K562 (cell line): ENCODE measurements at regions not wholly inside any gene's neighbourhood (a gene's known extent, or its start where the extent isn't known, plus 50 kb on each side); places are given as distances from the start of the nearest gene placed in this dataset.

ENCODE experiments used
- ATAC-seq: fragments of 200-7000 bp; cut with Tn5 transposase; 3 replicates; pipeline ENCODE4 v1.9.1; 2020; ENCODE audit warnings: moderate library complexity
- BruUV-seq: library from RNA; stranded (reverse); fragments of 400-500 nt; replicated peaks from 2 replicates; lab custom pipeline; 2021; lab: Mats Ljungman, UMichigan
- CTCF ChIA-PET: fragments of 300-600 bp; formaldehyde crosslinking; extraction: SDS; loops from one replicate; lab custom pipeline; 2021; ENCODE audit warnings: low intra/inter-chr PET ratio; lab: Yijun Ruan, JAX
- POLR2A ChIA-PET: fragments of 300-600, 350-650 bp; sonication (Branson Sonifier 250); formaldehyde crosslinking; extraction: SDS; loops from one replicate; lab custom pipeline; 2021; ENCODE audit warnings: antibody characterized with exemption, inconsistent platforms; lab: Yijun Ruan, JAX
- DNase-seq, 4 experiments: peaks; one replicate each; pipeline versions ENCODE4 v3.0.0 to v3.0.0-alpha.2; 2011 to 2018; ENCODE audit warnings: low spot score in 3 of 4, mixed read lengths in 3 of 4; ENCODE audit errors: extremely low read depth in 1 of 4
- FAIRE-seq: peaks from 2 replicates; lab custom pipeline; 2011; peaks lifted over from hg19 to GRCh38; lab: Jason Lieb, UNC
- H2AFZ ChIP-seq: 2 replicates; pipeline ENCODE4 v1.6.0; 2011; ENCODE audit warnings: low read depth, low read length, control low read depth, inconsistent platforms
- H3K27ac ChIP-seq: fragments of 200-600 bp; 3 replicates; pipeline ENCODE4 v1.8.0; 2011; ENCODE audit warnings: low read depth, mild to moderate bottlenecking, control low read depth, inconsistent platforms, low read length, moderate library complexity, mixed read lengths; ENCODE audit errors: extremely low read depth
- H3K27me3 ChIP-seq, 2 experiments: fragments of 300-600 bp in 1 of 2; 2 replicates in 1 of 2; 3 replicates in 1 of 2; pipeline versions ENCODE4 v1.6.0 to v1.8.0; 2011; ENCODE audit warnings: inconsistent platforms in 2 of 2, low read length in 2 of 2, mild to moderate bottlenecking in 1 of 2, mixed read lengths in 1 of 2, moderate library complexity in 1 of 2; ENCODE audit not compliant: control insufficient read depth in 2 of 2, insufficient read depth in 2 of 2
- H3K36me3 ChIP-seq: fragments of 300-600 bp; 3 replicates; pipeline ENCODE4 v1.8.0; 2011; ENCODE audit warnings: mild to moderate bottlenecking, low read length, inconsistent platforms; ENCODE audit not compliant: control insufficient read depth, insufficient read depth
- H3K4me1 ChIP-seq, 2 experiments: fragments of 200-600 bp in 1 of 2; replicated peaks in 1 of 2; 2 replicates in 1 of 2; 3 replicates in 1 of 2; pipeline versions ENCODE4 v1.5.1 to v1.8.0; 2011; ENCODE audit warnings: inconsistent platforms in 2 of 2, low read length in 2 of 2, mild to moderate bottlenecking in 1 of 2, mixed read lengths in 1 of 2, moderate library complexity in 1 of 2; ENCODE audit not compliant: control insufficient read depth in 2 of 2, insufficient read depth in 2 of 2
- H3K4me2 ChIP-seq: 2 replicates; pipeline ENCODE4 v1.6.1; 2011; ENCODE audit warnings: low read length, control low read depth, inconsistent platforms, mixed read lengths; ENCODE audit not compliant: insufficient read depth
- H3K4me3 ChIP-seq: fragments of 200-600 bp; sonication (generic), shearing (Covaris generic); 2 replicates; pipeline ENCODE4 v1.5.1; 2016; ENCODE audit warnings: control low read depth, inconsistent platforms
- H3K79me2 ChIP-seq: fragments of 200-600 bp; 3 replicates; pipeline ENCODE4 v1.8.0; 2011; ENCODE audit warnings: low read length, inconsistent platforms; ENCODE audit not compliant: control insufficient read depth, insufficient read depth
- H3K9ac ChIP-seq, 2 experiments: 2 replicates each; pipeline versions ENCODE4 v1.6.0 to v1.6.1; 2011; ENCODE audit warnings: low read depth in 2 of 2, low read length in 2 of 2, control low read depth in 1 of 2, inconsistent platforms in 1 of 2, mild to moderate bottlenecking in 1 of 2, mixed read lengths in 1 of 2; ENCODE audit not compliant: insufficient read depth in 1 of 2
- H3K9me1 ChIP-seq: one replicate; pipeline ENCODE4 v1.6.0; 2011; ENCODE audit warnings: inconsistent platforms, mild to moderate bottlenecking, low read length, moderate library complexity; ENCODE audit not compliant: control insufficient read depth, insufficient read depth
- H3K9me3 ChIP-seq: replicated peaks from 2 replicates; pipeline ENCODE4 v1.5.1; 2011; ENCODE audit warnings: low read depth, low read length, inconsistent platforms; ENCODE audit not compliant: control insufficient read depth, insufficient read depth
- H4K20me1 ChIP-seq: replicated peaks from 2 replicates; pipeline ENCODE4 v1.6.1; 2011; ENCODE audit warnings: low read length, inconsistent platforms, mixed read lengths; ENCODE audit not compliant: control insufficient read depth, insufficient read depth
- DDX20 ChIP-seq: fragments of 450-650 bp; IDR thresholded peaks from 2 replicates; pipeline ENCODE4 v1.6.1; 2016; ENCODE audit warnings: missing genetic modification characterization, low read depth, mild to moderate bottlenecking, missing compliant biosample characterization, moderate library complexity
- EZH2 ChIP-seq: IDR thresholded peaks from 2 replicates; pipeline ENCODE4 v1.6.1; 2012; ENCODE audit warnings: low read depth, mild to moderate bottlenecking, inconsistent platforms, low read length, borderline replicate concordance
- HBP1 ChIP-seq: fragments of 450-650 bp; formaldehyde crosslinking; IDR thresholded peaks from 2 replicates; pipeline ENCODE4 v1.4.0; 2022; ENCODE audit warnings: missing genetic modification characterization
- HDAC2 ChIP-seq: fragments of 450-650 bp; IDR thresholded peaks from 2 replicates; pipeline ENCODE4 v1.6.1; 2016; ENCODE audit warnings: mild to moderate bottlenecking
- KDM5B ChIP-seq: fragments of 200-600 bp; sonication (generic); IDR thresholded peaks from 2 replicates; pipeline ENCODE4 v1.6.1; 2012; ENCODE audit warnings: low read depth, mild to moderate bottlenecking, moderate library complexity, low read length, control low read depth, inconsistent platforms; ENCODE audit not compliant: insufficient replicate concordance
- MXI1 ChIP-seq: IDR thresholded peaks from 2 replicates; pipeline ENCODE4 v1.6.1; 2011; ENCODE audit warnings: low read depth, mild to moderate bottlenecking, improper control_type of control experiment, low read length
- PPARD ChIP-seq: fragments of 250-450 bp; sonication (Bioruptor Pico); IDR thresholded peaks from 2 replicates; pipeline ENCODE4 v1.8.0; 2022; ENCODE audit warnings: inconsistent platforms, mild to moderate bottlenecking, moderate library complexity
- SMARCA4 ChIP-seq: fragments of 450-650 bp; IDR thresholded peaks from 2 replicates; pipeline ENCODE4 v1.6.1; 2016
- USF1 ChIP-seq: sonication (generic); formaldehyde crosslinking; IDR thresholded peaks from 2 replicates; pipeline ENCODE4 v1.9.0; 2022; ENCODE audit warnings: mild to moderate bottlenecking, missing genetic modification reagents
- WGBS: fragments of 100-300 bp; shearing (Covaris generic); methylation state at CpG from one replicate; pipeline ENCODE4 v1.1.6; 2016; ENCODE audit warnings: low coverage, mixed read lengths; ENCODE audit not compliant: insufficient coverage; ENCODE audit errors: missing lambda C conversion rate; 5-methylcytosine and 5-hydroxymethylcytosine counted together
- in situ Hi-C: fragments of 300-500 bp; cut with MboI; formaldehyde crosslinking; loops from 4 replicates; pipeline ENCODE4 v1.15.0; 2018; ENCODE audit warnings: inconsistent platforms, mixed read lengths
- intact Hi-C: fragments of 100-400 bp; cut with micrococcal nuclease; formaldehyde crosslinking; loops from 2 replicates; pipeline ENCODE4 v1.14.2; 2022
- TF ChIP-seq, protein P1 (sequence below): fragments of 450-650 bp; IDR thresholded peaks from 2 replicates; pipeline ENCODE4 v1.6.1; 2016; ENCODE audit warnings: borderline replicate concordance
- TF ChIP-seq, protein P2 (sequence below): sonication (generic); formaldehyde crosslinking; IDR thresholded peaks from 2 replicates; pipeline ENCODE4 v1.8.1; 2022; ENCODE audit warnings: missing genetic modification reagents

DNA sequence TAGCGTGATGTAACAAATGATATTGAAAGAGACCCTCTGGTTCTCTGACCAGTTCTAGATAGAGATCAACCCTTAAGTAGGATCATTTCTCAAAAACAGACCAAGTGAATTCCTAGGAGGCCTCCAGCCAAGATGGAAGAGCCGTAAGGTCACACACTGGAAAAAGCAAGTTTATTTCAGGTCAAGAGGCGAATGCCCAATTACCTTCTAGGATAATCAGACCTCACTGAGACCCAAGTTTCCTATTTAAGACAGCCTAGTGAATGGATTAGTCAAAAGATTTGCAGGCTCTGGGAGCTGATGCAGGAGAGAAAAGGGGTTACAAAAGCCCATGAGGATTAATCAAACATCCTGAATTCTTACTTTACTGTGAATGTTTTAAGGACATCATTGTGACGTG lies 486.1 kb upstream of the NRP1 start:
- Histone ChIP-seq H3K9ac (no peak overlapping the region), H3K79me2 (no peaks in the 10 kb centered on the region), H3K36me3 (no peaks in the 10 kb centered on the region), H3K4me3 (no peak overlapping the region), H4K20me1 (no peaks in the 10 kb centered on the region), H3K4me1 (no peaks in the 10 kb centered on the region), H3K27ac (no peak overlapping the region), H3K27me3 (no peaks in the 10 kb centered on the region), H3K4me2 (no peak overlapping the region), H3K9me1 (no peaks in the 10 kb centered on the region), H3K9me3 (no peaks in the 10 kb centered on the region), H2AFZ (no peak overlapping the region)
- no peak for DNase-seq
- no peak for FAIRE-seq
- no peak for TF ChIP-seq KDM5B
- no peak for TF ChIP-seq DDX20 (tag)
- no peak for TF ChIP-seq SMARCA4
- no peak for TF ChIP-seq HBP1 (CRISPR knock-in tag)
- TF ChIP-seq, protein P1, sequence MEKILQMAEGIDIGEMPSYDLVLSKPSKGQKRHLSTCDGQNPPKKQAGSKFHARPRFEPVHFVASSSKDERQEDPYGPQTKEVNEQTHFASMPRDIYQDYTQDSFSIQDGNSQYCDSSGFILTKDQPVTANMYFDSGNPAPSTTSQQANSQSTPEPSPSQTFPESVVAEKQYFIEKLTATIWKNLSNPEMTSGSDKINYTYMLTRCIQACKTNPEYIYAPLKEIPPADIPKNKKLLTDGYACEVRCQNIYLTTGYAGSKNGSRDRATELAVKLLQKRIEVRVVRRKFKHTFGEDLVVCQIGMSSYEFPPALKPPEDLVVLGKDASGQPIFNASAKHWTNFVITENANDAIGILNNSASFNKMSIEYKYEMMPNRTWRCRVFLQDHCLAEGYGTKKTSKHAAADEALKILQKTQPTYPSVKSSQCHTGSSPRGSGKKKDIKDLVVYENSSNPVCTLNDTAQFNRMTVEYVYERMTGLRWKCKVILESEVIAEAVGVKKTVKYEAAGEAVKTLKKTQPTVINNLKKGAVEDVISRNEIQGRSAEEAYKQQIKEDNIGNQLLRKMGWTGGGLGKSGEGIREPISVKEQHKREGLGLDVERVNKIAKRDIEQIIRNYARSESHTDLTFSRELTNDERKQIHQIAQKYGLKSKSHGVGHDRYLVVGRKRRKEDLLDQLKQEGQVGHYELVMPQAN = no peak
- TF ChIP-seq PPARD (CRISPR knock-in tag) = no peak
- TF ChIP-seq, protein P2, sequence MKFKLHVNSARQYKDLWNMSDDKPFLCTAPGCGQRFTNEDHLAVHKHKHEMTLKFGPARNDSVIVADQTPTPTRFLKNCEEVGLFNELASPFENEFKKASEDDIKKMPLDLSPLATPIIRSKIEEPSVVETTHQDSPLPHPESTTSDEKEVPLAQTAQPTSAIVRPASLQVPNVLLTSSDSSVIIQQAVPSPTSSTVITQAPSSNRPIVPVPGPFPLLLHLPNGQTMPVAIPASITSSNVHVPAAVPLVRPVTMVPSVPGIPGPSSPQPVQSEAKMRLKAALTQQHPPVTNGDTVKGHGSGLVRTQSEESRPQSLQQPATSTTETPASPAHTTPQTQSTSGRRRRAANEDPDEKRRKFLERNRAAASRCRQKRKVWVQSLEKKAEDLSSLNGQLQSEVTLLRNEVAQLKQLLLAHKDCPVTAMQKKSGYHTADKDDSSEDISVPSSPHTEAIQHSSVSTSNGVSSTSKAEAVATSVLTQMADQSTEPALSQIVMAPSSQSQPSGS (CRISPR knock-in tag) = no peak
- TF ChIP-seq HDAC2 = no peak
- TF ChIP-seq USF1 = no peak
- TF ChIP-seq EZH2 = no peak
- no peak for TF ChIP-seq MXI1
- intact Hi-C loops (no loop called here), in situ Hi-C loops (no loop called here)
- CTCF ChIA-PET = no interaction called here
- ATAC-seq = no peak
- POLR2A ChIA-PET = interaction anchor here (0.6 kb wide), 1 partner anchor 10 kb away, joined by 3 read pairs; no protein-coding TSS in a partner anchor
- WGBS = 0% methylated on average over 4 of the region's 4 CpGs
- BruUV-seq = no TSS peak
